Stimulated activated CD4-positive, alpha-beta T cell treated with anti-CD3 and anti-CD28 coated beads, TNF-alpha, amount 100 ng/mL, for 24 hours (primary cell): ENCODE measurements at regions not wholly inside any gene's neighbourhood (a gene's known extent, or its start where the extent isn't known, plus 50 kb on each side); places are given as distances from the start of the nearest gene placed in this dataset.
"Not testable (repeated sequence)": the region's sequence is repeated elsewhere in the genome, so short reads cannot be mapped to it uniquely, and the experiment has no call there.

ENCODE experiments used
- DNase-seq, 3 experiments: peaks; one replicate each; pipeline ENCODE4 v3.0.0-alpha.2; 2020; ENCODE audit warnings: low read depth in 3 of 3

- DNase-seq, result no peak
Observed at GRCh38 chr10:36556468-36556867, 568.9 kb upstream of the ANKRD30A start.

DNA sequence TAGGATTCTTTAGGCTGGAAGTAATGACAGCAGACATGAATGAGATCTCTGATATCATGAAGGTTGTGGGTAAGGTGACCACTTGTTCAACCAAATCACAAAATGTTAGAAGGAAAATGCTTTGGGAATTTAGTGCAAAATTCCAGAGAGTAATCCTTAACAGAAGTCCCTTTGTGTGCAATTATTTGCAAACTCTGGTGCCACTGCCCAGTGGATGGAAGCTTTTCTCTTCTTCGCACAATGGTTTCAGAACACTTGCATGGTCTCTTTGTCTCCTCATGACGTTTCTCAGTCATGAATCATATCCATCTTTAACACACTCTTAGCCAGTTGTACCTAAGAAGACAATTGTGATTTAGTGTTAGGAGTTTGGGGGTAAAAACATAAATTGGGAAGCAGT, 570.4 kb upstream of the ANKRD30A start:
- no peak for DNase-seq

GRCh38 chr10:36547965-36548364, 577.4 kb upstream of the ANKRD30A start:
- DNase-seq, result no peak

- DNase-seq, result no peak
Observed at GRCh38 chr10:36542493-36542892, 582.9 kb upstream of the ANKRD30A start.

GRCh38 chr10:36540611-36541010, 584.8 kb upstream of the ANKRD30A start:
- no peak for DNase-seq

- no peak for DNase-seq
Observed at GRCh38 chr10:36538953-36539586, 586.3 kb upstream of the ANKRD30A start.

DNA sequence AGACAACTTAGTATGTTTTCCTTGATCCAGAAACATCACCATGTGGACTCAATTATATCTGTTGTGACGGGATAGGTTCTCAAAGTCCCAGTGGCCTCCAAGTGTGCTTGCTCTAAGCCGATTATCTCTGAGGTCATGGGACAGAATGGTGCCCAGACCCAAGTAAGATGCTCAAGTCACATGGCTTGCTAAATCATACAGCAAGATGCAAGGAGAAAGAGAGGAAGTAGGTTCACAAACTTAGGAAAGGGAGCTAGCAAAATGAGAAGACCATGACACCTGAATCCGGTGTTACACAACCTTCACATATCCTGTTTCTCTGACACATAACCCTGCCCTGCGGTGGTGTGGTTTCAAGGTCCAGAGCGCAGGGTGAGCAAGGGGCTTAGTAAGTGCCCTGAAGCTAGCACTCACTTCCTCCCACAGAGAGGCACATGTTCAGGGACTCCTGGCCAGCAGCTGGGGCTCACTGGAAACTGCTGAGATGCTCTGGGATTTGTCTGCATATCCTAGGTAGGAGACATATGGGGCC, 590.9 kb upstream of the ANKRD30A start:
- DNase-seq, result no peak

GRCh38 chr10:36533861-36534260, 591.5 kb upstream of the ANKRD30A start:
- no peak for DNase-seq

- DNase-seq, result no peak
Observed at GRCh38 chr10:36533316-36533715, 592.1 kb upstream of the ANKRD30A start.

DNA sequence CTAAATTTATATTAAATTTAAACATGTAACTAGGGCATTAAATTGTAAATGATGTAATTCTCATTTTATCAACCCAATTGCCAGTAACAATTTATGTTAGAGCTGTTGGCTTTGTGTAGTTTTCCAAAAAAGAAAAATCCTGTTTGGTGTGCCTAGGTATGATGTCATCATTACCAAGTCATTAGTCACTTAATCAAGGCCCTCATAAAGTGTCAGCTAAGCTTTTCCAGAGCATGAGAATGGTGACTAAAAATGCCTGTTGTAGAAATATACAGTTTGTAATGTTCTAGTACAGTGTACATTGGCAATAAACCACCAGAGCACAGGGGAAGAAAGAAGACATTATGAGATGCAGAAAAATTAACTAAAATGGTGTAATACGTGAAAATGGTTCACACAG, 593.8 kb upstream of the ANKRD30A start:
- DNase-seq, result no peak

GRCh38 chr10:36526033-36526432, 599.4 kb upstream of the ANKRD30A start:
- DNase-seq, result no peak

DNA sequence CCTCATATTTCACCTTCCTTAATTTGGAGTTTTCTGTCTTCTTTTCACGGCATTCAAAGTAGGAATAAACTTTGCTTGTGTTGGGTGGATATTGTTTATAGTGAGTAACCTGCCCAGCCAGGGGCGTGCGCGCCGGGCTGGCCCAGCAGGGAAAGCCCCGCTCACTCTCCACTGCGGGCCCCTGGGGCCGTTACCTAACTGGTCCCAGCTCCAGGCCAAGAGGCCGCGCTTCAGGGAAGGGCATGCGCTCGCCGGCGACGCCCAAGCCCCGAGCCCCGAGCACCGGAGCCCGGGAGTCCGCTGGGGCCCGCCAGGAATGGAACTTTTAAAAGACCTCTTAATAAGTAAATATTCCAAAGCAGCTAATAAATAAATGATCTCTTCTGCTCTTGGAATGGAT, 601.3 kb upstream of the ANKRD30A start:
- not testable (repeated sequence) for DNase-seq

DNA sequence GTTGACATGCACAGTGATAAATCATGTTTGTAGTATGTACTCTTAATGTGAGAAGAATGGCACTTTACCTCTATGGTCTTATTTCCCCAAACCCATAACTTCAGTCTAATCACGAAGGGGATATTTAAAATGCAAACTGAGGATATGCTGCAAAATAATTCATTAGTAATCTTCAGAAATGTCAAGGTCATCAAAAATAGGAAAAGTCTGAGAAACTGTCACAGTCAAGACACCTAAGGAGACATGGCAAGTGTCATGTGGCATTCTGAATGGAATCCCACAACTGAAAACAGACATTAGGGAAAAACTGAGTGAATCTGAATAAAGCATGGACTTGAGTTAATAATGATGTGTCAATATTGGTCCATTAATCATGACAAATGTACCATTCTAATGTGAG, 605.5 kb upstream of the ANKRD30A start:
- DNase-seq, result no peak

DNA sequence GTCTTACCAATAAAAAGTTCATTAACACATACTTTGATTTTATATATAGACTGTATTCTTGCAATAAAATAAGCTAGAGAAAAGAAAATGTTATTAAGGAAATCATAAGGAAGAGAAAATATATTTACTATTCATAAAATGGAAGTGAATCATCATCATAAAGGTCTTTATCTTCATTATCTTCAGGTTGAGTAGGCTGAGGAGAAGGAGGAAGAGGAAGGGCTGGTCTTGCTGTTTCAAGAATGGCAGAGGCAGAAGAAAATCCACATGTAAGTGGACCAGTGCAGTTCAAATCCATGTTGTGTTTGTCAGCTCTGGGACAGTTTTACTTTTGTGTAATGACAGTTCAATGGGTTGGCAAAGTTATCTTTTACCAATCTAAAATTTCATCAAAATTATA, 609.1 kb upstream of the ANKRD30A start:
- no peak for DNase-seq

- DNase-seq, result no peak
Observed at GRCh38 chr10:36515319-36515718, 610.1 kb upstream of the ANKRD30A start.

DNA sequence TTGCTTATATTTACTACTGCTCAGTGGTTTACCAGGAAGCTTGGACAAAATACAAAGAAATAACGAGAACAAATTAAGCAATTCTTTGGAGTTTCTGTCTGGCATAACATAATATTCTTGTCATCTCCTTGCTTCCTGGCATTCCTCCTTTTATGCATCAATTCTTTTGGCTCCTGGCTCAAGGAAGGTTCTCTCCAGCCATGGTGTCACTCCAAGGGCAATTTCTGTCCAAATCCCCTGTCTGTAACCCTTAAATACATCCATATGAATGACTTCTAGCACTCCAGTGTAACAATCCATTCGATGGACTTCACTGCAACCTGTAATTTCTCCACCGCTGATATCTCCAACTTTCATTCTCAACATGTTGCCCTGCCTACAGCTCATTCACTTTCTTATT, 617.7 kb upstream of the ANKRD30A start:
- no peak for DNase-seq

DNA sequence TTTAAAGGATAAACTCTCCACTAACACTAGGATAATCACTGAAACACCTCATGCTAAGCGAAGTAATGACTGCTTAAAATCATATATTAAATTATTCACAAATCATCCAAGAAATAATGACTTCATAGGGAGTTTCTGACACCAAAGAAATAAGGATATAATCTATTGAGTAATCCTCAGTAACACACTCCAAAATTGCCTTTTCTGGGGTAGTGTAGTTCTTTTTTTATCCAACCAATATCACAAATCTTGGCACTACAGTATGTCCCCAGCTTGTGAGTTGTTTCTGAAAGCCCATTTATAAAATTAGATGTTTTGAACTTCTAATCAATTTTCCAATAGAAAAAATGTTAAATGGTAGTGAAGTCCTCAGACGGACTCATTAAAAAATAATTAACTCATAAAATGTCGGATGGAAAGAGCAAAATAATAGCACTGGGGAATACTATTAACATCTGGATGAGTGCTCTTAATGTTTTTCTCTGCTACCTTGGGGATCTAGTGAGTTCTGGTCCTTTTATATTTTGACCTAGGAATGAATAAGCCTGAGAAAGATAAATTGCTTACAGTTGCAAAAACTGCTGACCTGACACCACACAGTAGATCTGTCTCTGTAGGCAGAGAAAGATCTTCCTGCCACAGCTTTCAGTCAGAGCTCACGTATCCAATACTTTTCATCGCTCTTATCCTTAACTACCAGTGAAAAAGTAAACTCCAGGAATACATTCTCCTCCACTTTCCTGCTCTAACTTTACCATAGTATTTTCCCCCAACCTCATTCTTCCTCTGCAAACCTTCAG, 618.5 kb upstream of the ANKRD30A start:
- DNase-seq, result no peak

DNA sequence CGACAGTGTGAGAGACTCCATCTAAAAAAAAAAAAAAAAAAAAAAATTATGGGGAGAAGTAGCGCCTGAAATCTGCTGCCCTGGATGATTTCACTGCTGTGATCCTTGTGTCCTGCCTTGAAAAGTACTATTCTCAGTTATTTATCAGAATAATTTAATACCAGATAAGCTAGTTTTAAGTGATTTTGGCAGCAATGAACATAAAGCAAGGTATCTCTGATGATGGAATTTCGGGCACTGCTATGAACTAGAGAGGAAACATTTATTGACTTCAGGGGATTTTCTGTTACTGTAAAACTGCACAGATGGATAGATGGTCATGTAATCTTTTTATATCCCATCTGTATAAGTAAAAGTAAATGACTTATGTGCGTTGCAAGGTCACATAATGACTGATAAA, 619.1 kb upstream of the ANKRD30A start:
- DNase-seq, result no peak

GRCh38 chr10:36504758-36505157, 620.6 kb upstream of the ANKRD30A start:
- no peak for DNase-seq

- no peak for DNase-seq
Observed at GRCh38 chr10:36500266-36500665, 625.1 kb upstream of the ANKRD30A start.

- no peak for DNase-seq
Observed at GRCh38 chr10:36499693-36500092, 625.7 kb upstream of the ANKRD30A start.

- no peak for DNase-seq
Observed at GRCh38 chr10:36496758-36497157, 628.6 kb upstream of the ANKRD30A start.

- DNase-seq, result no peak
Observed at GRCh38 chr10:36494371-36494770, 631.0 kb upstream of the ANKRD30A start.
